Hepatocyte (in vitro differentiated cells): ENCODE measurements at regions not wholly inside any gene's neighbourhood (a gene's known extent, or its start where the extent isn't known, plus 50 kb on each side); places are given as distances from the start of the nearest gene placed in this dataset.

Experiments used
- DNase-seq: peaks from one replicate; pipeline ENCODE4 v3.0.0-alpha.2; 2016; ENCODE audit warnings: low spot score
- H2AFZ ChIP-seq: fragments of 200-600 bp; sonication (generic); 2 replicates; pipeline ENCODE4 v1.6.0; 2016; ENCODE audit warnings: antibody characterized with exemption, mild to moderate bottlenecking
- H3K27ac ChIP-seq: fragments of 200-600 bp; sonication (generic); 2 replicates; pipeline ENCODE4 v1.5.1; 2016; ENCODE audit warnings: mild to moderate bottlenecking
- H3K27me3 ChIP-seq: fragments of 200-600 bp; sonication (generic); 2 replicates; pipeline ENCODE4 v1.6.1; 2016
- H3K36me3 ChIP-seq: fragments of 200-600 bp; sonication (generic); replicated peaks from 2 replicates; pipeline ENCODE4 v1.5.1; 2016; ENCODE audit warnings: low read depth; ENCODE audit not compliant: insufficient read depth
- H3K4me1 ChIP-seq: fragments of 200-600 bp; sonication (generic); 2 replicates; pipeline ENCODE4 v1.5.1; 2016; ENCODE audit warnings: mild to moderate bottlenecking, moderate library complexity; ENCODE audit not compliant: insufficient read depth
- H3K4me2 ChIP-seq: fragments of 200-600 bp; sonication (generic); 2 replicates; pipeline ENCODE4 v1.6.0; 2016
- H3K4me3 ChIP-seq: fragments of 200-600 bp; sonication (generic); 2 replicates; pipeline ENCODE4 v1.5.1; 2016; ENCODE audit warnings: mild to moderate bottlenecking
- H3K79me2 ChIP-seq: fragments of 200-600 bp; sonication (generic); 2 replicates; pipeline ENCODE4 v1.6.0; 2017; ENCODE audit warnings: mild to moderate bottlenecking
- H3K9me2 ChIP-seq: fragments of 200-600 bp; sonication (generic); replicated peaks from 2 replicates; pipeline ENCODE4 v1.6.0; 2017; ENCODE audit warnings: mild to moderate bottlenecking; ENCODE audit not compliant: insufficient read depth
- H3K9me3 ChIP-seq: fragments of 200-600 bp; sonication (generic); 2 replicates; pipeline ENCODE4 v1.5.1; 2016; ENCODE audit warnings: low read depth, mild to moderate bottlenecking
- H4K20me1 ChIP-seq: fragments of 200-600 bp; sonication (generic); 2 replicates; pipeline ENCODE4 v1.6.0; 2016; ENCODE audit warnings: mild to moderate bottlenecking; ENCODE audit not compliant: insufficient read depth, poor library complexity, severe bottlenecking
- CTCF ChIP-seq: fragments of 200-600 bp; sonication (generic); IDR thresholded peaks from 2 replicates; pipeline ENCODE4 v1.5.1; 2016; ENCODE audit warnings: antibody characterized with exemption, mild to moderate bottlenecking; ENCODE audit not compliant: poor library complexity
- EZH2 ChIP-seq: fragments of 200-600 bp; sonication (generic); IDR thresholded peaks from 2 replicates; pipeline ENCODE4 v1.6.1; 2016; ENCODE audit warnings: antibody characterized with exemption, mild to moderate bottlenecking, borderline replicate concordance
- EZH2phosphoT487 ChIP-seq: fragments of 200-600 bp; sonication (generic); IDR thresholded peaks from one replicate; pipeline ENCODE4 v1.6.1; 2018; ENCODE audit warnings: antibody characterized with exemption, mild to moderate bottlenecking, low read depth, moderate library complexity; ENCODE audit not compliant: unreplicated experiment, severe bottlenecking
- WGBS: methylation state at CpG from one replicate; pipeline ENCODE4 v1.1.6; 2016; ENCODE audit warnings: low lambda C conversion rate; ENCODE audit errors: missing lambda C conversion rate; 5-methylcytosine and 5-hydroxymethylcytosine counted together

- WGBS, result 78% methylated on average over 4 of the region's 4 CpGs
- peak; percentile 58 for DNase-seq
- Histone ChIP-seq H3K9me2 (no peaks in the 10 kb centered on the region), H2AFZ (no peak overlapping the region), H4K20me1 (no peaks in the 10 kb centered on the region), H3K4me2 (no peak overlapping the region), H3K4me3 (no peak overlapping the region), H3K79me2 (no peaks in the 10 kb centered on the region), H3K27ac (no peak overlapping the region), H3K4me1 (no peaks in the 10 kb centered on the region), H3K9me3 (no peaks in the 10 kb centered on the region), H3K36me3 (no peaks in the 10 kb centered on the region), H3K27me3 (no peaks in the 10 kb centered on the region)
- TF ChIP-seq CTCF (no peak), EZH2phosphoT487 (no peak), EZH2 (no peak)
These were observed 131.6 kb upstream of the KLF14 start for GRCh38 chr7:130865408-130866236.

DNA sequence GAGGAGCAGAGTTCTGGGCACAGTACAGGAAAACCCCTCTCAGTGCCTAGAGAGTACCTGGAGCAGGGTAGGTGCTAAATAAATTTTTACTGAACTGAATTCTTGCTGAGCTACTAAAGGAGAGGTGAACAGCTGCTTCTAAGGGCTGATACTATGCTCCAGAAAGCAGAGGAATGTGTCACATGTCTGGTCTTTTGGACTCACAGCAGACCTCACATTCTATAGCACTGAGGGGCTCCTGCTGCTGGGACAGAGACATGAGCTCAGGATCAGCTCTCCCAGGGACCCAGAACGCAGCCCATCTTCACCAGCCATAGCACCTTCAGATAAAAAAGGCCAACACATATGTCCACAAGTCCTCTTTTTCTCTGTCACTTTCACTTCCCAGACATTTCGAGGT is 133.0 kb upstream of the KLF14 start:
- Histone ChIP-seq H3K9me2 (no peaks in the 10 kb centered on the region), H3K27ac (no peak overlapping the region), H3K4me2 (no peak overlapping the region), H3K4me3 (no peak overlapping the region), H4K20me1 (no peaks in the 10 kb centered on the region), H3K27me3 (no peaks in the 10 kb centered on the region), H2AFZ (no peak overlapping the region), H3K79me2 (no peaks in the 10 kb centered on the region), H3K4me1 (no peaks in the 10 kb centered on the region), H3K9me3 (no peaks in the 10 kb centered on the region), H3K36me3 (no peaks in the 10 kb centered on the region)
- DNase-seq, result no peak
- no peak for TF ChIP-seq EZH2phosphoT487
- no peak for TF ChIP-seq CTCF
- TF ChIP-seq EZH2, result no peak
- 85% methylated on average over 2 of the region's 2 CpGs for WGBS

DNA sequence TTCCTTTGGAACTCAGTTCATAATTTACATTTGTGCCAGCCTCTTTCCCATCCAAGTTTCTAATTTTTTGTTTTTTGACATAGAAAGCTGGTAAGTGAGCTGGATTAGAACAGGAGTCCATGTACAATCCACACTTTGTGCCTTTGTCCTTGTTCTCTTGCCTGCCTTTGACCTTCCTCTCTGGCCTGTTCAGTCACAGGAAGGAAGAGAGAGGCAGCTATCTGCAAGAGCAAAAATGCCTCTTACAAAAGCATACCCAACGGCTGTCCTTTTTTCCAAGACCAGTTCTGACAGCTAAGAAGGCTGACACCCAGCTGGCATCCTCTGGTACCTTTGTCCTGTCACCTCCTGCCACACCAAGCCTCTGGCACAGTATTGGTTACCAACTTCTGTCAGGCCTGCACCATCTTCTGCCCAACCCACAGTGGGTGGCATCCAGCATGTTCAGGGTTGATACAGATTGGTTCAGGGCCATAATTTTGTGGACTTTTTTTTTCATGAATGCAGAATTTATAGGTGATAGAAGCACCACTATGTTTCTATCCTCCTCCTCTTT is 133.7 kb upstream of the KLF14 start:
- Histone ChIP-seq H3K27ac (no peak overlapping the region), H3K27me3 (no peaks in the 10 kb centered on the region), H3K79me2 (no peaks in the 10 kb centered on the region), H3K4me3 (no peak overlapping the region), H3K4me1 (no peaks in the 10 kb centered on the region), H3K9me2 (no peaks in the 10 kb centered on the region), H2AFZ (no peak overlapping the region), H3K4me2 (no peak overlapping the region), H4K20me1 (no peaks in the 10 kb centered on the region), H3K36me3 (no peaks in the 10 kb centered on the region), H3K9me3 (no peaks in the 10 kb centered on the region)
- DNase-seq, result no peak
- TF ChIP-seq EZH2phosphoT487 (no peak), EZH2 (no peak), CTCF (no peak)
- 77% methylated on average over 1 of the region's 1 CpG for WGBS
